AG04449 (cell line): ENCODE measurements at regions not wholly inside any gene's neighbourhood (a gene's known extent, or its start where the extent isn't known, plus 50 kb on each side); places are given as distances from the start of the nearest gene placed in this dataset.

Experiments
- CTCF ChIA-PET: fragments of 350-600 bp; formaldehyde crosslinking; extraction: SDS; loops from one replicate; lab custom pipeline; 2021; ENCODE audit warnings: antibody characterized with exemption; lab: Yijun Ruan, JAX
- POLR2A ChIA-PET: fragments of 400-600, 350-600 bp; formaldehyde crosslinking; extraction: SDS; loops from one replicate; lab custom pipeline; 2020; ENCODE audit warnings: antibody characterized with exemption, inconsistent platforms; lab: Yijun Ruan, JAX
- DNase-seq: peaks from one replicate; pipeline ENCODE4 v3.0.0-alpha.2; 2010; ENCODE audit warnings: low read depth, low spot score
- H3K4me3 ChIP-seq: 2 replicates; pipeline ENCODE4 v1.5.1; 2011; ENCODE audit warnings: low read depth, mild to moderate bottlenecking, control low read depth, low read length
- CTCF ChIP-seq: IDR thresholded peaks from one replicate; pipeline ENCODE4 v1.5.1; 2011; ENCODE audit warnings: mild to moderate bottlenecking, moderate library complexity, low read length, control low read depth, inconsistent platforms; ENCODE audit not compliant: insufficient read depth; ENCODE audit errors: missing control alignments

- POLR2A ChIA-PET = no interaction called here
- no peak overlapping the region for H3K4me3 ChIP-seq
- CTCF ChIA-PET = no interaction called here
- no peak for DNase-seq
- TF ChIP-seq CTCF = no peak
These were observed 74.2 kb upstream of the CXADR start for GRCh38 chr21:17438635-17439034.

GRCh38 chr21:17440969-17441368, 71.9 kb upstream of the CXADR start:
- ChIA-PET POLR2A (no interaction called here), CTCF (no interaction called here)
- no peak for TF ChIP-seq CTCF
- no peak overlapping the region for H3K4me3 ChIP-seq
- no peak for DNase-seq

GRCh38 chr21:17441370-17441769, 71.5 kb upstream of the CXADR start:
- ChIA-PET CTCF (no interaction called here), POLR2A (no interaction called here)
- TF ChIP-seq CTCF = no peak
- DNase-seq = no peak
- H3K4me3 ChIP-seq = no peak overlapping the region

DNA sequence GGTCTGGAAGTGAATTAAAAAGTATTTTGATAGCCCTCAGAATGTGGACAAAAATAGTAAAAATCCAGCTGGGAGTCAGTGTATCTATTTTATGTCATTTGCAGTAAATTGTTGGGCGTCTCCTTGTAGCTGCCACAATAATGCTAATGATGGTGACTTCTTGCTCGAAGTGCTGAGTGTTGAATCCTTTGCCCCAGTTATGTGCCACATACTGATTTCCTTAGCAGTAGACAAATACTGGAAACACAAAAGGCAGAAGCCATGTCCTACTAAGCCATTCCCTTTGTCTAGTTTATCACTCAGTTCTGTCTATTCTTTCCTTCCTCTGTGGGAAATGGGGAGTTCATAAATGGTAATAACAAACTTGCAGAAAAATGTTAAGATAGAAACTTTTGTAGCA, 70.7 kb upstream of the CXADR start:
- TF ChIP-seq CTCF = no peak
- no peak for DNase-seq
- CTCF ChIA-PET = no interaction called here
- POLR2A ChIA-PET = no interaction called here
- H3K4me3 ChIP-seq = no peak overlapping the region

- ChIA-PET CTCF (no interaction called here), POLR2A (no interaction called here)
- no peak for TF ChIP-seq CTCF
- DNase-seq = no peak
- no peak overlapping the region for H3K4me3 ChIP-seq
These were observed 68.0 kb upstream of the CXADR start for GRCh38 chr21:17444828-17445227.

- no peak for TF ChIP-seq CTCF
- POLR2A ChIA-PET = no interaction called here
- H3K4me3 ChIP-seq = no peak overlapping the region
- DNase-seq = no peak
- CTCF ChIA-PET = no interaction called here
These were observed 66.1 kb upstream of the CXADR start for GRCh38 chr21:17446737-17447136.

- TF ChIP-seq CTCF = no peak
- CTCF ChIA-PET = no interaction called here
- POLR2A ChIA-PET = no interaction called here
- no peak for DNase-seq
- no peak overlapping the region for H3K4me3 ChIP-seq
These were observed 63.1 kb upstream of the CXADR start for GRCh38 chr21:17449701-17450100.
